ENCODE measurements at regions not wholly inside any gene's neighbourhood (a gene's known extent, or its start where the extent isn't known, plus 50 kb on each side); places are given as distances from the start of the nearest gene placed in this dataset.
"Not testable (repeated sequence)": the region's sequence is repeated elsewhere in the genome, so short reads cannot be mapped to it uniquely, and the experiment has no call there.

DNA sequence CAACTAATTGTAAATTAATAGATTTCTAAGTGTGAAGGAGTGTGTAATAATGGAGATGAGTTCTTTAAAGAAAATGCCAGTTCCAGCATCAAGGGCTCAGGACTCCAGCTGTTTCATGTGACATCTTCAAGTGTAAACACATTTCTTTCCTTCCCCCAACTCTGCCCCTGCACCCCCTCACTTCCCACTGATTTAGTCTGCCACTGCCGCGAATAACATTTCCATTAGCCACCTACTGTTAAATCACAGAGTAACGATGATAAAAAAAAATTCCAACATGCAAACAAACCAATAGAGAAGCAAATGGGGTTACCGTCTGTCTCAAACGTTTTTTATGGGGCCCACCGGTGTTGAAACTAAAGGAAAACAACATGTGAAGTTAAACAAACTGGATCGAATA is 414.3 kb downstream of the SAMD5 start:
- no peaks in the 10 kb centered on the region for H3K36me3 ChIP-seq
- no peak for DNase-seq
- peaks cover 9% of the 10 kb centered on the region for H3K9me3 ChIP-seq
- no peak overlapping the region for H3K4me3 ChIP-seq
- no peaks in the 10 kb centered on the region for H3K27me3 ChIP-seq

DNA sequence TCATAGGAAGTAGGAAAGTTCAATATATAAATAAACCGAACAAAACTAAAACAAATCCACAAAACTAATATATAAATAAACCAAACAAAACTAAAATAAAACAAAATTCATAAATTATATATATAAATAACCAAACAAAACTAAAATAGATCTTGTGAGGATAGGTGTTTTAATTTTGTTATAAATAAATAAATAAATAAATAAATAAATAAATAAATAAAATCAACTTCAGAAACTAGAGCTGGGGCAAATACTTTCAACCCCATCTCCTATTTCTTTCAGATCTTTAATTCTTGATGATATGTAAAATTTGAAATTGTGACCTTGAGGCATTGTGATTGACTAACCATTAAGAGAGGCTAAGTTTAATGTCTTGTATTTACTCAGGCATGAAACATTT is 416.1 kb downstream of the SAMD5 start:
- Histone ChIP-seq H3K9me3 (peaks cover 9% of the 10 kb centered on the region), H3K36me3 (no peaks in the 10 kb centered on the region), H3K27me3 (no peaks in the 10 kb centered on the region)

DNA sequence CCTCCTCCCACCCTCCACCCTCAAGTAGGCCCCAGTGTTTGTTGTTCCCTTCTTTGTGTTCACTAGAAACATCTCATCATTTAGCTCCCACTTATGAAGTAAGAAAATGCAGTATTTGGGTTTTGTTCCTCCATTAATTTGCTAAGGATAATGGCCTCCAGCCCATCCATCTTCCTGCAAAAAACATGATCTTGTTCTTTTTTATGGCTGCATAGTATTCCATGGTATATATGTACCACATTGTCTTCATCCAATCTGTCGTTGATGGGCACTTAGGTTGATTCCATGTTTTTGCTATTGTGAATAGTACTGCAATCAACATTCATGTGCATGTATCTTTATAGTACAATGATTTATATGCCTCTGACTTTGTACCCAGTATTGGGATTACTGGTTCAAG is 416.8 kb upstream of the SASH1 start:
- peaks cover 9% of the 10 kb centered on the region for H3K9me3 ChIP-seq
- DNase-seq, result no peak
- no peak overlapping the region for H3K4me3 ChIP-seq
- H3K36me3 ChIP-seq, result no peaks in the 10 kb centered on the region
- no peaks in the 10 kb centered on the region for H3K27me3 ChIP-seq

More for the DNA sequence above, 416.1 kb downstream of the SAMD5 start:
- DNase-seq, result no peak
- H3K4me3 ChIP-seq, result no peak overlapping the region

DNA sequence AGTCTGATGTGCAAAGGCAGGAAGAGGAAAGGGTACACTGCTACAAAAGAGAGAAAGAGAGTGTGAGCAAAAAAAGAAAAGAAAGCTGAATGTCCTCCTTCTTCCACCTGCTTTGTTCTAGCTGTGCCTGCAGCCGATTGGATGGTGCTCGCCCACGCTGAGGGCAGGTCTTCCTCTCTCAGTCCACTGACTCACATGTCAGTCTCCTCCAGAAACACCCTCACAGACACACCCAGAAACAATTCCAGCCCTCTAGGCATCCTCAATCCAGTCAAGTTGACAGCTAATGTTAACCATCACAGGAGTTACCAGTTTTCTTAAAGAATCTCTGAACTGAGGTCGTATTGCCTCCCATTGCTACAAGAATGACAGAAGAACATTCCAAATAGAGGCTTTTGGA is 411.9 kb upstream of the SASH1 start:
- no peak for DNase-seq
- H3K27me3 ChIP-seq, result no peaks in the 10 kb centered on the region
- H3K9me3 ChIP-seq, result peaks cover 4% of the 10 kb centered on the region
- no peak overlapping the region for H3K4me3 ChIP-seq
- no peaks in the 10 kb centered on the region for H3K36me3 ChIP-seq

DNA sequence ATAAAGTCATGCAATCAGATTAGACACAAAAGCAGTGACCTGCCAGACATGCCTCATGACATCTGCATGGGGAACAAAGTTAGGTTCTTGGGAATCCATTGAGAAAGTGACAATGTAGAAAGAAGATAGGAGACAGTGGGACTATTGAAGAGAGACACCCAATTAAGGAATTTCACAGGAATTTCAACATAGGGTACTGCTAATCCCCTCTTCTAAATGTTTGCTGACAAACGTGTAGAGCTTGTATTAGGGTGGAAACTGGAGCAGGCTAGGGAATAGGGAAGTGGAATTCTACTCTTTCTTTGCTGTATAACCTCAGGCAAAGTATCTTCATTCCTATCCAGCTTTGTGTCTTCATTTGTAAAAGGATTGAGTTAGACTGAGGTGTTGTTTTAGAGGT is 409.4 kb upstream of the SASH1 start:
- Histone ChIP-seq H3K4me3 (no peak overlapping the region), H3K36me3 (no peaks in the 10 kb centered on the region), H3K9me3 (peaks cover 2% of the 10 kb centered on the region; the same call in 1 of the 2 replicates), H3K27me3 (no peaks in the 10 kb centered on the region)
- DNase-seq, result no peak

DNA sequence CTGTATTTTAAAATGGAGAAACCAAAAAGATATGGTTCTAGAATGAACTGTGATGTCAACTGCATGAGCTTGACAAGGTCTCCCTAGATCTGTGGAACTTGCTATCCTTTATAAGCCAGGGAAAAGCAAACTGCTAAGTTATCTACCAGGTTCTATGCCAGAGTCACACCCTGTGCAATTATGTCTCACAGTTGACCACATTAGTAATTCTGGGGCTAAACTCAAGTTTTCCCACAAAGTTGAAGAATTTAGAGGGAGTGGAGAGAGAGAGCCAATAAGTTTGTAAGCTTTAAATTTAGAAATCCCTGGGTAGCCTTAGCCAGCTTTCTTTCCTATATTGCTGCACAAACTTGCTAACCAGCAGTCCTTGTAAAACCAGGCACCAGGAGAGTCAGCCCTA is 407.0 kb upstream of the SASH1 start:
- no peaks in the 10 kb centered on the region for H3K36me3 ChIP-seq
- H3K27me3 ChIP-seq, result no peaks in the 10 kb centered on the region
- no peaks in the 10 kb centered on the region for H3K9me3 ChIP-seq
- no peak for DNase-seq
- no peak overlapping the region for H3K4me3 ChIP-seq

DNA sequence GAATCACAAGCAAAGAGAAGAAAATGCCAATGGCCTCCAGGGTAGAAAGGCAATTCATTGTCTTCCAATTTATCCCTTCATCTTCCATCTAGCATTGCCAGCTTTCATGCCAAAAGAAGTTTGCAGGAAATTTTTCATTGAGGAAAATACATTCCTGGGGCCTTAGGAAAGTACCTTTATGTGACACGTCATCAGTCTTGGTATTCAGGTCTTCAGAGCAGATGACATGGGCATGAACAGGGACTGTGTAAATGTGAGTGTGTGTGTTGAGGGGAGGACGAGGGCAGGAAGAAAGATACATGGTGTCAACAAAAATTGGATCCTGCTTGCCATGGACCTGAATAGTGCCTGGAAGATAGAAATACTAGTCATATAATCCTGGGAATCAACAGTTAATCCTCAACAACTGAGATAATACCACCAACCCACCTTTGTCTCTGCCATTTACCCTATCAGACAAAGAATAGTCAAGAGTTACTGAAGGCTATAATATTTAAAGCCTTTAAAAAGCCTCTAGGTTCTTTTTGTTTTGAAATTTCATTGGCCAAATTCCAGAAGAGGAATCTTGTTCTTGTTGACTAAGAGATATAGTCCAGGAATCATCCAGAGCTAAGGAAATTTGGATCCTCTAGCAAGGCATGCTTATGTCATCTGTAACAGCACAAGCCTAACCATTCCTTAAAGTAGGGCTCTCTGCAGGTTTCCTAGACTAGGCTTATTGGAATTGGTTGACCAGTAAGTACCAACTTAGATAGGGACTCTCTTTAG is 405.8 kb upstream of the SASH1 start:
- Histone ChIP-seq H3K9me3 (no peaks in the 10 kb centered on the region), H3K27me3 (no peaks in the 10 kb centered on the region), H3K4me3 (no peak overlapping the region), H3K36me3 (no peaks in the 10 kb centered on the region)
- DNase-seq, result no peak

DNA sequence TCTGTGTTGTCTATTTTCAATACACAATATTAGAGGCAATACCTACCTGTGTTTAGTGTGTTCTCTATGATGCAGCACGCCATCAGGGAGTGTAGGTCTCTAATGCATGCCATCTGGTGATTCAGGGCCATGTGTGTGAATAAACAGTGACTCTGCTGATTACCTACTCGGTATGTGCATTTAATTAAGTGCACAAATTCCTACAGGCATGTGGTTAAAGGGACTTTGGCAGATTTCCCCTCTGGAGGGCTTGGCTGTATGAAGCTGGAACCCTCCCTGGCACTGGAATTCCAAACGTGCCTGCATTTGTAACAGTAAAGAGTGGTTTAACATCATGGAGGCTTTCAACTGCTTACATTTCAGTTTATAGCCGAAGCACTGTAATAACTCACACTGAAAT is 401.5 kb upstream of the SASH1 start:
- peak; percentile 41 for DNase-seq
- Histone ChIP-seq H3K27me3 (no peaks in the 10 kb centered on the region), H3K36me3 (no peaks in the 10 kb centered on the region), H3K4me3 (no peak overlapping the region), H3K9me3 (no peaks in the 10 kb centered on the region)

DNA sequence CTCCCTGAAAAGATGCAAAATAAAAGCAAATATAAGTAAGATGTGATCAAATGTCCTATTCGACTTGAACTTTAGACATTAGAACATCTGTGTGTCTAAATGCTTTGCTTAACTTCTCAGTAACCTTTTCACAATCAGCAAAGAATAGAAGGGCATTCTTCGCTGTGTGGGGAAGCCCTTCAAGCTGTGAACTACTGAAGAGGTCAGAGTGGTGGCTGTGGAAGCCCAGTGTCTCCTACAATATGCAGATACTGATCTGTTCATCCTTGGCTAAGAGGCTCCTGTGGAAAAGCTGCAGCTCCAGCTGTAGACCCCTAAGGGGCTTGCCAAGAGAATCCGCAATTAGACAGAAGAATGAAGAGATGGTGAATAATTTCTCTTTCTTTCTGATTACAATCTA is 400.3 kb upstream of the SASH1 start:
- DNase-seq, result no peak
- Histone ChIP-seq H3K4me3 (no peak overlapping the region), H3K9me3 (no peaks in the 10 kb centered on the region), H3K27me3 (no peaks in the 10 kb centered on the region), H3K36me3 (no peaks in the 10 kb centered on the region)

DNA sequence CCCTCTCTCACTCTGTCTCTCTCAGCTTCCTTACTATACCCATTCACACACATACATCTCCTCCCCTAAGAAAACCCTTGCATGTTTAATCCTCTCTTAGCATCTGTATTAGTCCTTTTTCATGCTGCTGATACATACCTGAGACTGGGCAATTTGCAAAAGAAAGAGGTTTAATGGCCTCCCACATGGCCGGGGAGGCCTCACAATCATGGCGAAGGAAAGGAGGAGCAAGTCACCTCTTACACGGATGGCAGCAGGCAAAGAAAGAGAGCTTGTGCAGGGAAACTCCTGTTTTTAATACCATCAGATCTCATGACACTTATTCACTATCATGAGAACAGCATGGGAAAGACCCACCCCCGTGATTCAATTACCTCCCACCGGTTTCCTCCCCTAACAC is 398.5 kb upstream of the SASH1 start:
- Histone ChIP-seq H3K4me3 (no peak overlapping the region), H3K9me3 (no peaks in the 10 kb centered on the region)

DNA sequence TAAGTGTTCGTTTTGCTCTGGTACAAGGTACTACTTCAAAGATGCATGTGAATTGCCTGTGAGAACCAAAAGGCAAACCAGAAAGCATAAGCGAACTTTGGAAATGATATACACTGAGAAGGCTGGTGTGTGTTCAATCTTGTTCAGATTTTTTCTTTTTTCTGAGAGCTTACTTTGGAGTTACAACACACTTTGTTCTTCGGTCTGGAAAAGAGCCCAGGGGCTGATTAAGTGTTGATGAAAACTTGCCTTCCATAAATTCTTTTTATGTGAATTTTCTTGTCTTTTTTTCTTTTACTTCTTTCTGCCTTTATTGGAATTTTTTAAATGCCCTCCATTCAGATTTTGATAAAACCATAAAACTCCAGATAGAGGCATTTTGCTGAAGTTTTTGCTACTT is 395.1 kb upstream of the SASH1 start:
- no peaks in the 10 kb centered on the region for H3K27me3 ChIP-seq
- no peaks in the 10 kb centered on the region for H3K36me3 ChIP-seq
- H3K9me3 ChIP-seq, result no peaks in the 10 kb centered on the region
- H3K4me3 ChIP-seq, result no peak overlapping the region
- DNase-seq, result no peak

More for the DNA sequence above, 398.5 kb upstream of the SASH1 start:
- DNase-seq, result no peak
- no peaks in the 10 kb centered on the region for H3K27me3 ChIP-seq
- H3K36me3 ChIP-seq, result no peaks in the 10 kb centered on the region

DNA sequence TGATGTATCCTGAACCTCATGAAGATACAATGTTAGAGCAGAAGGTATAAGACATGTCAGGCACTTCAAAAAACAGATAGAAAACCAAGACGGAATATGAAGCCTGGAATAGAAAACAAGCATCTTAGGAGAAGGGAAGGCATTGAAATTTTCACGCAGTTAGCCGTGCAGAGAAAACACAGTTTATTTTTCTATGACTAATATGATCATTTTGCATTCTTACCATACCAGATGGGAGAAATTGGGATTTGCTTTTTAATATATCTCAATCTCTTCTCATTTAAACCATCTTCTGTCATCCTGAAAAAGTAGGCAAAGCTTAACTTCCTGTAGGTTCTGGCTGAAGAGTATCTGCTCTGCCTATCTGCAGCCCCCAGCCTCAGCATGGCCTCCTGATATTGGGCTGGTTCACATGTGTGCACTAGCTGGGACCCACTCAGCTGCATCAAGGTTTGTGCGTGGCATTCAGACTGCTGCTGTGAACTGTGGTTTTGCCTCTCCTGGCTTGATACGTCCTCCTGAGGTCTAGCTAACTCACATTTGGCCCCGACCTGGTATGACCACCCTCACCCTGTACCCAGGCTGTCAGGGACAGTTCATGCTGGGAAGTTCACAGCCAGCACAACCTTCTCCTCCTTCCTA is 392.5 kb upstream of the SASH1 start:
- Histone ChIP-seq H3K36me3 (no peaks in the 10 kb centered on the region), H3K9me3 (no peaks in the 10 kb centered on the region), H3K4me3 (no peak overlapping the region), H3K27me3 (no peaks in the 10 kb centered on the region)
- DNase-seq, result peak; percentile 12

DNA sequence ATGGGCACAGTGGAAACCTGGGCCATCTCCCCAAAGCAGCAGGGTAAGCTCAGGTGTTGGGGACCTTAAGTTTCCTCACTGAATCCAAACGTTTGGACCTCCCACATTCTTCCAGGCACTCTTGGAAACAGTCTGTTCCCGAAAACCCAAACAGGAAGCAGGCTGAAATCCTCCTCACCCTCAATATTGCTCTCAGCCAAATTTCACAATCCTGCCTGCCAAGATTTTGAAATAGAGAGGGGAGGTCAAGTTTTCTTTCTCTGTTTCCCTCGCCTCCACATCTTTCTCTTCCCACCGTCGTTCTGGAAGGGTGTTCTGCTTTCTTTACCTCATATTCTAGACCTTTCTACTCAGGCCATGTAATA is 392.0 kb upstream of the SASH1 start:
- Histone ChIP-seq H3K27me3 (no peaks in the 10 kb centered on the region), H3K36me3 (no peaks in the 10 kb centered on the region), H3K4me3 (no peak overlapping the region), H3K9me3 (no peaks in the 10 kb centered on the region)
- DNase-seq, result peak; percentile 44

DNA sequence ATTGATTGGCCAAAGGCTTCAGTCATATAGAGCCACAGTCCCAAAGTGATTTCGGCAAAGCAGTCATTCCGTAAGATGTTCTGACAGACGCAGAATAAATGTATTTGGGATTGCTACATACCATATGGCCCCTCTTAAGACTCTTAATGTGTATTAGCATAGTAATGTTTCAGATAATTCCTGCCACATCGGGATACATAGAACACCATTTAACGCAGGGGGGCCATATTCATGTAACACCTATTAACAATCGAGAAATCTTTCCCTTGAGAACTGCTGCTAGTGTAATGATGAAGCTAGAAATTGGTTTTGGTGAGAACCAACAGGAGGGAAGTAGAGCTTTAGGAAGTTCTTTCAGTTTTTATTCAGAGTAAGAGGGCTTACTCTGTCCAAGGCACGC is 390.9 kb upstream of the SASH1 start:
- Histone ChIP-seq H3K27me3 (no peaks in the 10 kb centered on the region), H3K9me3 (no peaks in the 10 kb centered on the region), H3K36me3 (no peaks in the 10 kb centered on the region), H3K4me3 (no peak overlapping the region)
- DNase-seq, result no peak

DNA sequence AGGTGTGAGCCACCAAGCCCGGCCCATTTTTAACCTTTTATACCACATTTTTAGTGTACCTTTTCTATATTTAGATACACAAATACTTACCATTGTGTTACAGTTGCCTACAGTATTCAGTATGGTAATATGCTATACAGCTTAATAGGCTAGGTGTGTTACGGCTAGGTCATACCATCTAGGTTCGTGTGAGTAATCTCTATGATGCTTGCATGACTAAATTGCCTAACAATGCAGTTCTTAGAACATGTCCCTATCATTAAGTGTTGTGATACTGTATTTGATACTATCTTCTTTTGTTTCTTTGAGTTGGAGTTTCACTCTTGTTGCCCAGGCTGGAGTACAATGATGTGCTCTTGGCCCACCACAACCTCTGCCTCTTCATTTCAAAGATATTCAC is 387.7 kb upstream of the SASH1 start:
- Histone ChIP-seq H3K9me3 (no peaks in the 10 kb centered on the region), H3K4me3 (no peak overlapping the region)
- DNase-seq, result no peak

DNA sequence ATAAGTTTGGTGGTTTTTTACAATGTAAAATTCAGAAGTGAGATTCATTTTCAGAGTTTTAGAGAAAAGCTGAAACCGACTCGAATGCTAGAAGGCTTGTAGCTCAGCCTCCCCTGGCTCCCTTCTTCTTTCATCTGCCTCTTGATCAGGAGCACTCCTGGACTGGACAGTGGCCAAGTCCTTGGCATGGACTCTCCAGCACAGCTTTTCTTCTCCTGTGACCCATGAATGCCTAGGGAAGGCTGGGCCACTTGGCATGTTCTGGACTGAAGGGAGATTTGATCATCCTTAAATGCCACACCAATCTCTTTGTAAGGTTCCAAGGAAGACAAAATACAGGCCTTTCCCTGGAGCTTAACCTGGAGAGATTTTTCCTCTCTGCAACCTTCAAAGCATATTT is 384.0 kb upstream of the SASH1 start:
- Histone ChIP-seq H3K36me3 (no peaks in the 10 kb centered on the region), H3K27me3 (no peaks in the 10 kb centered on the region), H3K4me3 (no peak overlapping the region), H3K9me3 (no peaks in the 10 kb centered on the region)
- peak; percentile 11 for DNase-seq

More for the DNA sequence above, 387.7 kb upstream of the SASH1 start:
- no peaks in the 10 kb centered on the region for H3K36me3 ChIP-seq
- no peaks in the 10 kb centered on the region for H3K27me3 ChIP-seq

DNA sequence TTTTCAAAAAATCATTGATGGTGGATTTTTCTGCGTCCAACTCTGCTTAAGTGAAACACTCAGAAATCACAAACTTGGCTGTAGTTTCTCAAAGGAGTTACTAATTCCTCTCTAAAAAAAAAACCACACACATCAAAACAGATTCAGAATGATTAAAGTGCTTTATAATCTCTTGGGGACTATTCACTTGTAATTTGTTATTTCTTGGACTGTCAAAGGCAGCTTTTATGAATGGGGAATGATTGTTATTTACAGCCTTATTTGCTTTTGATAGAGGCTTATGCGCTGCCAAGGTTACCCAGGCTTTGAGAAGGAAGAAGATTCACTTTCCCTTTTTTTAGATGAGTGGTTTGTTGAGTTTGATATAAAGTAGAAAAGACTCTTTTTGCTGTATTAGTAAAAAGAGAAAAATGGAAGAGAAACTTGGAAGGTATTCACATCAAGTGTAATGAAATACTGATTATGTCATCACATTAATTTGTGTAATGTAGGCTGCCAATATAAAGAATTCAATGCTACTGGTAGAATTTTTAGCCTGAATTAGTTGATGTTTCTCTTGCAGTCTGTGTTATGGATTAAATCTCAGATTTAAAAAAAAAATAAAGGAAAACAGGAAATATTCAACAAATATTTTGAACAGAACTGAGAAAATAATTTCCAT is 381.0 kb upstream of the SASH1 start:
- Histone ChIP-seq H3K27me3 (no peaks in the 10 kb centered on the region), H3K9me3 (no peaks in the 10 kb centered on the region), H3K4me3 (no peak overlapping the region), H3K36me3 (no peaks in the 10 kb centered on the region)
- no peak for DNase-seq

DNA sequence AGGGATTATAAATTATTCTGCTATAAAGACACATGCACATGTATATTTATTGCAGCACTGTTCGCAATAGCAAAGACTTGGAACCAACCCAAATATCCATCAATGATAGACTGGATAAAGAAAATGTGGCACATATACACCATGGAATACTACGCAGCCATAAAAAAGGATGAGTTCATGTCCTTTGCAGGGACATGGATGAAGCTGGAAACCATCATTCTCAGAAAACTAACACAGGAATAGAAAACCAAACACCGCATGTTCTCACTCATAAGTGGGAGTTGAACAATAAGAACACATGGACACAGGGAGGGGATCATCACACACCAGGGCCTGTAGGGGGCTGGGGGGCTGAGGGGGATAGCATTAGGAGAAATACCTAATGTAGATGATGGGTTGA is 377.2 kb upstream of the SASH1 start:
- H3K9me3 ChIP-seq, DNase-seq, H3K36me3 ChIP-seq, H3K27me3 ChIP-seq, H3K4me3 ChIP-seq: not testable (repeated sequence)

Data from MG63 (cell line).